ENCODE measurements at regions not wholly inside any gene's neighbourhood (a gene's known extent, or its start where the extent isn't known, plus 50 kb on each side); places are given as distances from the start of the nearest gene placed in this dataset.

- Histone ChIP-seq H3K9ac (ENCODE audit: low read length) (no peak overlapping the region), H3K9me2 (ENCODE audit: insufficient read depth, low read length) (no peaks in the 10 kb centered on the region), H3K27ac (ENCODE audit: low read length) (no peak overlapping the region), H3K4me3 (ENCODE audit: low read length) (no peak overlapping the region), H2AFZ (ENCODE audit: low read depth, low read length) (no peak overlapping the region), H3K79me2 (replicated peaks; ENCODE audit: insufficient read depth, low read length) (no peaks in the 10 kb centered on the region), H3K27me3 (ENCODE audit: insufficient read depth, low read depth, low read length) (no peaks in the 10 kb centered on the region), H3K36me3 (ENCODE audit: insufficient read depth, low read length) (no peaks in the 10 kb centered on the region), H3K9me3 (ENCODE audit: low read length) (no peaks in the 10 kb centered on the region), H3K4me2 (ENCODE audit: low read length) (no peak overlapping the region), H4K20me1 (ENCODE audit: insufficient read depth) (no peaks in the 10 kb centered on the region), H3F3A (ENCODE audit: insufficient read depth, low read length, poor library complexity, severe bottlenecking) (no peaks in the 10 kb centered on the region)
- TF ChIP-seq REST (IDR thresholded peaks at IDR 0.05; ENCODE audit: borderline replicate concordance), result no peak
- no peak for TF ChIP-seq CTCF (IDR thresholded peaks at IDR 0.05; ENCODE audit: poor library complexity, severe bottlenecking)
- TF ChIP-seq RAD21 (conservative IDR thresholded peaks at IDR 0.05), result no peak
- TF ChIP-seq SMC3 (conservative IDR thresholded peaks at IDR 0.05; ENCODE audit: poor library complexity), result no peak
- TF ChIP-seq MXI1 (conservative IDR thresholded peaks at IDR 0.05; ENCODE audit: poor library complexity, severe bottlenecking), result no peak
- TF ChIP-seq EZH2 (IDR thresholded peaks at IDR 0.05; ENCODE audit: borderline replicate concordance, insufficient read depth, low read length, poor library complexity, severe bottlenecking), result no peak
- no peak for TF ChIP-seq EP300 (conservative IDR thresholded peaks at IDR 0.05; ENCODE audit: poor library complexity, severe bottlenecking)
- no peak for TF ChIP-seq TAF1 (IDR thresholded peaks at IDR 0.05; ENCODE audit: low read depth)
- no peak for TF ChIP-seq POLR2AphosphoS5 (IDR thresholded peaks at IDR 0.05)
These were observed 342.3 kb downstream of the MED10 start for GRCh38 chr5:6036006-6036405.

- Histone ChIP-seq H4K20me1 (ENCODE audit: insufficient read depth) (no peaks in the 10 kb centered on the region), H3K27ac (ENCODE audit: low read length) (no peak overlapping the region), H3K9ac (ENCODE audit: low read length) (no peak overlapping the region), H2AFZ (ENCODE audit: low read depth, low read length) (no peak overlapping the region), H3K9me2 (ENCODE audit: insufficient read depth, low read length) (no peaks in the 10 kb centered on the region), H3F3A (ENCODE audit: insufficient read depth, low read length, poor library complexity, severe bottlenecking) (no peaks in the 10 kb centered on the region), H3K4me3 (ENCODE audit: low read length) (no peak overlapping the region), H3K79me2 (replicated peaks; ENCODE audit: insufficient read depth, low read length) (no peaks in the 10 kb centered on the region), H3K36me3 (ENCODE audit: insufficient read depth, low read length) (no peaks in the 10 kb centered on the region), H3K27me3 (ENCODE audit: insufficient read depth, low read depth, low read length) (no peaks in the 10 kb centered on the region), H3K4me2 (ENCODE audit: low read length) (no peak overlapping the region), H3K9me3 (ENCODE audit: low read length) (no peaks in the 10 kb centered on the region)
- no peak for TF ChIP-seq POLR2AphosphoS5 (IDR thresholded peaks at IDR 0.05)
- TF ChIP-seq EZH2 (IDR thresholded peaks at IDR 0.05; ENCODE audit: borderline replicate concordance, insufficient read depth, low read length, poor library complexity, severe bottlenecking), result no peak
- TF ChIP-seq RAD21 (conservative IDR thresholded peaks at IDR 0.05), result no peak
- TF ChIP-seq SMC3 (conservative IDR thresholded peaks at IDR 0.05; ENCODE audit: poor library complexity), result no peak
- no peak for TF ChIP-seq TAF1 (IDR thresholded peaks at IDR 0.05; ENCODE audit: low read depth)
- no peak for TF ChIP-seq MXI1 (conservative IDR thresholded peaks at IDR 0.05; ENCODE audit: poor library complexity, severe bottlenecking)
- no peak for TF ChIP-seq CTCF (IDR thresholded peaks at IDR 0.05; ENCODE audit: poor library complexity, severe bottlenecking)
- no peak for TF ChIP-seq EP300 (conservative IDR thresholded peaks at IDR 0.05; ENCODE audit: poor library complexity, severe bottlenecking)
- no peak for TF ChIP-seq REST (IDR thresholded peaks at IDR 0.05; ENCODE audit: borderline replicate concordance)
These were observed 348.5 kb downstream of the MED10 start for GRCh38 chr5:6029811-6030271.

Measured in neural cell (in vitro differentiated cells).